BE2C (cell line): ENCODE measurements at regions not wholly inside any gene's neighbourhood (a gene's known extent, or its start where the extent isn't known, plus 50 kb on each side); places are given as distances from the start of the nearest gene placed in this dataset.

Experiments used
- DNase-seq: peaks from one replicate; pipeline ENCODE4 v3.0.0-alpha.2; 2020
- H3K27me3 ChIP-seq: fragments of 250-450 bp; sonication (Bioruptor Pico); 2 replicates; pipeline ENCODE4 v1.5.1; 2020; ENCODE audit warnings: mild to moderate bottlenecking
- H3K36me3 ChIP-seq: fragments of 250-450 bp; sonication (Bioruptor Pico); 2 replicates; pipeline ENCODE4 v1.5.1; 2020; ENCODE audit warnings: mild to moderate bottlenecking
- H3K4me1 ChIP-seq: fragments of 250-450 bp; sonication (Bioruptor Pico); 2 replicates; pipeline ENCODE4 v1.5.1; 2020
- H3K4me3 ChIP-seq: 2 replicates; pipeline ENCODE4 v1.5.1; 2011; ENCODE audit warnings: low read depth, low read length
- H3K9me3 ChIP-seq: fragments of 250-450 bp; sonication (Bioruptor Pico); 2 replicates; pipeline ENCODE4 v1.5.1; 2020
- TF ChIP-seq, protein P1 (sequence below): IDR thresholded peaks from 2 replicates; pipeline ENCODE4 v1.5.1; 2012; ENCODE audit warnings: mild to moderate bottlenecking, low read depth, low read length

DNA sequence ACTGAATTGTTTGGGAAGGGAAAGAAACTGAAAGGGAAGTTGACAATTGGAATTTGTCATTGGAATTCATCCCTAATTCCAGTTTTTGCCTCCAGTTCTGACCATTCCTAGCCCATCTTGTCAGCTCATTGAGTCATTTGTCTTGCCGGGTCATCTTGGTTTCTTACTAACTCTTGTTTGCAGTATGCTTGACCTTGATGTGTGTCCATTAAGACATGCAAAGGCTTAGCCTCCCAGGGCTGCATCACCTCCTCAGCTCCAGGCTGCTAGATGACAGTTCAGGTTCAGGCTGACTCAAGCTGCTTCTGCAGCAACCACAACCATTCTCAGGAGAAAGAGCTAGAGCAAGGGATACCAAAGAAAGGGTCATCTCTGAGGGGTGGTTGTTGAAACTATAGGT, 151.3 kb upstream of the PTGFR start:
- Histone ChIP-seq H3K36me3 (no peaks in the 10 kb centered on the region), H3K27me3 (no peaks in the 10 kb centered on the region), H3K4me3 (no peak overlapping the region), H3K4me1 (no peaks in the 10 kb centered on the region), H3K9me3 (no peaks in the 10 kb centered on the region)
- TF ChIP-seq, protein P1, sequence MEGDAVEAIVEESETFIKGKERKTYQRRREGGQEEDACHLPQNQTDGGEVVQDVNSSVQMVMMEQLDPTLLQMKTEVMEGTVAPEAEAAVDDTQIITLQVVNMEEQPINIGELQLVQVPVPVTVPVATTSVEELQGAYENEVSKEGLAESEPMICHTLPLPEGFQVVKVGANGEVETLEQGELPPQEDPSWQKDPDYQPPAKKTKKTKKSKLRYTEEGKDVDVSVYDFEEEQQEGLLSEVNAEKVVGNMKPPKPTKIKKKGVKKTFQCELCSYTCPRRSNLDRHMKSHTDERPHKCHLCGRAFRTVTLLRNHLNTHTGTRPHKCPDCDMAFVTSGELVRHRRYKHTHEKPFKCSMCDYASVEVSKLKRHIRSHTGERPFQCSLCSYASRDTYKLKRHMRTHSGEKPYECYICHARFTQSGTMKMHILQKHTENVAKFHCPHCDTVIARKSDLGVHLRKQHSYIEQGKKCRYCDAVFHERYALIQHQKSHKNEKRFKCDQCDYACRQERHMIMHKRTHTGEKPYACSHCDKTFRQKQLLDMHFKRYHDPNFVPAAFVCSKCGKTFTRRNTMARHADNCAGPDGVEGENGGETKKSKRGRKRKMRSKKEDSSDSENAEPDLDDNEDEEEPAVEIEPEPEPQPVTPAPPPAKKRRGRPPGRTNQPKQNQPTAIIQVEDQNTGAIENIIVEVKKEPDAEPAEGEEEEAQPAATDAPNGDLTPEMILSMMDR: no peak
- DNase-seq: no peak

DNA sequence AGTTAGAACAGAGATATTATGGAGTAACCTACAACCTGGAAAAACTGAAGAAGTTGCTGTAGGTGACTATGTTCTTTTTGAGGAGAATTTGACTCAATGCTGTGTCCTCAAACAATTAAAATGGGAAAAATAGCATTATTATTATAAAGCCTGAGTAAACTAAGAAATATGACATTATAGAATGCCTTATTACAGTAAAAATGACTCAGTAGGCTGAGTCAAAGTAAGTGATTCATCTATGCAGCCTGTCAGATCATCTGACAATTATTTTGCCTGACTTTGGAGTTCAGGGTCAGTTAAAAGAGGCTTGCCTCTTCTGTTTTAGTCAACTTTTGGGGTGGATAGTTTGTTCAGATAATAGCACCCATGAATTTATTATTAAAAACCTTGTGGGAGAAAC, 150.8 kb upstream of the PTGFR start:
- Histone ChIP-seq H3K4me3 (no peak overlapping the region), H3K9me3 (no peaks in the 10 kb centered on the region), H3K4me1 (no peaks in the 10 kb centered on the region), H3K27me3 (no peaks in the 10 kb centered on the region), H3K36me3 (no peaks in the 10 kb centered on the region)
- TF ChIP-seq, protein P1: no peak
- DNase-seq: no peak

DNA sequence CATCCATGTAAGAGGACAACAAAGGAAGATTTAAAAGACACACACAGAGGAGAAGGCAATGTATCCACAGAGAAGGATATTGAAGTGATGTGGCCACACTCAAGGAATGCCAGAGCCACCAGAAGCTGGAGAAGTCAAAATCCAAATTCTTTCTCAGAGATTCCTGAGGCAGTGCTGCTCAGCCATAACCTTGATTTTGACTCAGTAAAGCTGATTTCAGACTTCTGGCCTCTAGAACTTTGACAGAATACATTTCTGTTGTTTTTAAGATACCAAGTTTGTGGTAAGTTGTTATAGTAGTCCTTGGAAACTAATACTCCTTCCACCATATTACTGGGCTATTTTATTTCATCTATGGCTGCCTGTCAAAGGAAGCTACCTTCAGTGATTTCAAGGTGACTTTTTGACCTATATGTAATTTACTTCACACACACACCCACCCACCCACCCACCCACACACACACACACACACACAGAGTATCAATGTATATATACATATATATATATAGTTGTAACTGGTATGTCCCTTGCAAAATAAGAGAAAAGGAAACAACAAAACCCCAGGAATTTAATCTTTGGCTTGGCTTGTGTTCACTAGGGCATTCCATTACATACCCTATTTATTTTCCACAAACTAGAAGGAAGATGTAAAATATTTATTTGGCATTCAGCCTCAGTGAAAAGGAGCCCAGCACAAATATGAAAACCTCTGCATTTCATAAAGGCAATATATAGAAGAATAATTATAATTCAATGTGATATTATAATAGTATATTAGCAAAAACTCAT, 142.1 kb upstream of the PTGFR start:
- Histone ChIP-seq H3K9me3 (no peaks in the 10 kb centered on the region), H3K27me3 (no peaks in the 10 kb centered on the region), H3K4me3 (no peak overlapping the region), H3K4me1 (no peaks in the 10 kb centered on the region), H3K36me3 (no peaks in the 10 kb centered on the region)
- no peak for DNase-seq
- TF ChIP-seq, protein P1: no peak

DNA sequence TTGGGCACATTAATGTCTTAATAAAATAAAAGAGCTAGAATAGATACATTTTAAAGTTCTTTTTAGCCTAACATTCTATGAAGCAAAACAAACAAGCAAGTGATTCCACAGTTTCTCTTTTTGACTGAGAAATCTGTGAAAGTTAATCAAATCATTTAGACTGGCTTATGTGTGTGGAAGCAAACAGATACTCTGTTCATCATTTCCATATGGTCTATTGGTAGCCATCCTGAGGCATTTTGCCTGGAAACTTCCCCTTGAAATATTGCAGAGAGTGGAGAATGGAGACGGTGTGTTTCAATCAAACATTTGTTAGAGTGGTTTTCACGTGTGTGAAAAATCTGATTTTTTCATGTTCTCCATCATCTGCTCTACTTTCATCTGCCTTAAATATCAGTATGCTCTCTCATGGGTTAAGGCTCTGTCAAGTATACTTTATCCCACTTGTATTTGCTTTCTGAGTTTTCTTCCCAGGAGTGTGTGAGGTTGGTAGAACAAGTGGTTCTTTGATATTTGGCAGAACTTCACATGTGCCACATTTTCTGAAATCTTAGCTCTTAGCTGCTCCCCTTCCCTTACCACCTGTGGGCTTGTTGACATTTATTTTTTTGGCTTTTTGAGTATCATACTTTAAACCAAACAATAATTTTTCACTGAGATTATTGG, 139.1 kb upstream of the PTGFR start:
- TF ChIP-seq, protein P1: no peak

DNA sequence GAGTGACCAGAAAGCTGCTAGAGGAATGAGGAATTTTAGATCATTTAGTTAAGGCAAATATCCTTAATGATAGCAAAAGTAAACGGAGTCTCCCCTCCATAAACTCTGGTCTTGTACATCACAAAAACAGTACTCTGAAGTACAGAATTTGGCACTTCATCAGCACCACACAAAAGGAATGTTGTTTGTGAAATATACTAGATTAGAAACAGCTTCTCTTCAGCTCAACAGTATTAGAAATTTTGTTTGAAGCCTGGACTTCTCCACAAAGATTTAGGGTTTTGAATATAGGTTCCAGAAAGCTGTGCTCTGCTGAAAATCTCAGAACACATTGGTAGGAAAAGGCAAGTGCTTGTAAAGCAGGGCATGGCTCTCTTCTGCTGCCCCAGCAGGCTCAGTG, 135.1 kb upstream of the PTGFR start:
- TF ChIP-seq, protein P1: no peak
- no peak for DNase-seq

More for the DNA sequence above, 139.1 kb upstream of the PTGFR start:
- H3K4me3 ChIP-seq: no peak overlapping the region
- H3K4me1 ChIP-seq: no peaks in the 10 kb centered on the region
- H3K36me3 ChIP-seq: no peaks in the 10 kb centered on the region
- no peaks in the 10 kb centered on the region for H3K9me3 ChIP-seq
- H3K27me3 ChIP-seq: no peaks in the 10 kb centered on the region
- no peak for DNase-seq

DNA sequence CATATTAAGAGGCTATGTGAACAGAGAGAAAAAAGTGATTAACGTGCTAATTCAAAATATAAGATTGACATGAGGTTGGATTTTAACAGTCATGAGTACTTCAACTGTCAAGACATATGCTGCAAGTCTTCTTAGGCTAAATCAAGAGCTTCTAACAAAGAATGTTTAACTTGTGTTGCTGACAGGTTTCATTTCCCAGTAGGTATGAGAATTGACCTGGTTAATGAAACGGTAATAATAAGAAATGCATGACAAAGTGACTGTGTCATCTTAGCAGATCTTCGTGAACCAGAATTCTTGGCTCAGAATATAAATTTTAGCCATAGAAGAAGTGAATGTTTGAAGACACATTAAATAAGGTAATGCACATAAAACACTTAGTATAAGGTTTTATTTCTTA, 132.6 kb upstream of the PTGFR start:
- H3K9me3 ChIP-seq: no peaks in the 10 kb centered on the region
- DNase-seq: no peak
- TF ChIP-seq, protein P1: no peak
- H3K4me3 ChIP-seq: no peak overlapping the region
- no peaks in the 10 kb centered on the region for H3K4me1 ChIP-seq
- no peaks in the 10 kb centered on the region for H3K27me3 ChIP-seq
- H3K36me3 ChIP-seq: no peaks in the 10 kb centered on the region

More for the DNA sequence above, 135.1 kb upstream of the PTGFR start:
- H3K27me3 ChIP-seq: no peaks in the 10 kb centered on the region
- no peaks in the 10 kb centered on the region for H3K36me3 ChIP-seq
- no peaks in the 10 kb centered on the region for H3K4me1 ChIP-seq
- H3K4me3 ChIP-seq: no peak overlapping the region
- H3K9me3 ChIP-seq: no peaks in the 10 kb centered on the region
